MM.1S (cell line): ENCODE measurements at regions not wholly inside any gene's neighbourhood (a gene's known extent, or its start where the extent isn't known, plus 50 kb on each side); places are given as distances from the start of the nearest gene placed in this dataset.
"Not testable (repeated sequence)": the region's sequence is repeated elsewhere in the genome, so short reads cannot be mapped to it uniquely, and the experiment has no call there.

Experiments used
- DNase-seq: peaks from one replicate; pipeline ENCODE4 v3.0.0-alpha.2; 2015
- H2AFZ ChIP-seq: fragments of 300-600 bp; sonication (generic); 2 replicates; pipeline ENCODE4 v1.6.0; 2016; ENCODE audit warnings: antibody characterized with exemption, low read length
- H3F3A ChIP-seq: fragments of 300-600 bp; sonication (generic); 2 replicates; pipeline ENCODE4 v1.6.1; 2016; ENCODE audit warnings: mild to moderate bottlenecking, antibody characterized with exemption, low read length, moderate library complexity, mixed read lengths; ENCODE audit not compliant: insufficient read depth
- H3K27ac ChIP-seq: fragments of 300-600 bp; sonication (generic); 2 replicates; pipeline ENCODE4 v1.5.1; 2016; ENCODE audit warnings: mild to moderate bottlenecking, low read length
- H3K27me3 ChIP-seq: fragments of 300-600 bp; sonication (generic); replicated peaks from 2 replicates; pipeline ENCODE4 v1.6.0; 2016; ENCODE audit warnings: low read length; ENCODE audit not compliant: insufficient read depth
- H3K36me3 ChIP-seq: fragments of 300-600 bp; sonication (generic); replicated peaks from 2 replicates; pipeline ENCODE4 v1.6.1; 2016; ENCODE audit warnings: mild to moderate bottlenecking, low read length, mixed read lengths; ENCODE audit not compliant: insufficient read depth
- H3K4me1 ChIP-seq: fragments of 300-600 bp; sonication (generic); 2 replicates; pipeline ENCODE4 v1.6.1; 2016; ENCODE audit warnings: low read length, mixed read lengths
- H3K4me2 ChIP-seq: fragments of 300-600 bp; sonication (generic); 2 replicates; pipeline ENCODE4 v1.6.0; 2016; ENCODE audit warnings: low read depth, low read length
- H3K4me3 ChIP-seq: fragments of 300-600 bp; sonication (generic); 2 replicates; pipeline ENCODE4 v1.5.1; 2016; ENCODE audit warnings: low read length, mixed read lengths
- H3K79me2 ChIP-seq: fragments of 300-600 bp; sonication (generic); 2 replicates; pipeline ENCODE4 v1.6.1; 2016; ENCODE audit warnings: mixed run types, low read length, mixed read lengths
- H3K9ac ChIP-seq: fragments of 300-600 bp; sonication (generic); 2 replicates; pipeline ENCODE4 v1.6.1; 2016; ENCODE audit warnings: low read length, mixed read lengths
- H3K9me2 ChIP-seq: fragments of 300-600 bp; sonication (generic); replicated peaks from 2 replicates; pipeline ENCODE4 v1.6.1; 2016; ENCODE audit warnings: mild to moderate bottlenecking, low read length, mixed read lengths; ENCODE audit not compliant: insufficient read depth
- H3K9me3 ChIP-seq: fragments of 300-600 bp; sonication (generic); replicated peaks from 2 replicates; pipeline ENCODE4 v1.6.1; 2016; ENCODE audit warnings: mild to moderate bottlenecking, low read length, mixed read lengths; ENCODE audit not compliant: insufficient read depth
- H4K20me1 ChIP-seq: fragments of 300-600 bp; sonication (generic); 2 replicates; pipeline ENCODE4 v1.6.1; 2016; ENCODE audit warnings: mild to moderate bottlenecking, low read length, moderate library complexity, mixed read lengths; ENCODE audit not compliant: insufficient read depth
- EZH2 ChIP-seq: fragments of 300-600 bp; sonication (generic); optimal IDR thresholded peaks from 2 replicates; pipeline ENCODE3; 2017; ENCODE audit warnings: low read depth, mild to moderate bottlenecking, antibody characterized with exemption, low read length, mixed read lengths
- EZH2phosphoT487 ChIP-seq: fragments of 300-600 bp; sonication (generic); IDR thresholded peaks from 2 replicates; pipeline ENCODE4 v1.6.1; 2018; ENCODE audit warnings: antibody characterized with exemption, low read length
- TF ChIP-seq, protein P1 (sequence below): fragments of 300-600 bp; sonication (generic); IDR thresholded peaks from 2 replicates; pipeline ENCODE4 v1.5.1; 2016; ENCODE audit warnings: antibody characterized with exemption, low read length, mixed read lengths

GRCh38 chr18:11367351-11367750 lies 218.0 kb upstream of the PIEZO2 start:
- no peaks in the 10 kb centered on the region for H3K27me3 ChIP-seq
- TF ChIP-seq EZH2 (no peak), EZH2phosphoT487 (no peak)
- TF ChIP-seq, protein P1, sequence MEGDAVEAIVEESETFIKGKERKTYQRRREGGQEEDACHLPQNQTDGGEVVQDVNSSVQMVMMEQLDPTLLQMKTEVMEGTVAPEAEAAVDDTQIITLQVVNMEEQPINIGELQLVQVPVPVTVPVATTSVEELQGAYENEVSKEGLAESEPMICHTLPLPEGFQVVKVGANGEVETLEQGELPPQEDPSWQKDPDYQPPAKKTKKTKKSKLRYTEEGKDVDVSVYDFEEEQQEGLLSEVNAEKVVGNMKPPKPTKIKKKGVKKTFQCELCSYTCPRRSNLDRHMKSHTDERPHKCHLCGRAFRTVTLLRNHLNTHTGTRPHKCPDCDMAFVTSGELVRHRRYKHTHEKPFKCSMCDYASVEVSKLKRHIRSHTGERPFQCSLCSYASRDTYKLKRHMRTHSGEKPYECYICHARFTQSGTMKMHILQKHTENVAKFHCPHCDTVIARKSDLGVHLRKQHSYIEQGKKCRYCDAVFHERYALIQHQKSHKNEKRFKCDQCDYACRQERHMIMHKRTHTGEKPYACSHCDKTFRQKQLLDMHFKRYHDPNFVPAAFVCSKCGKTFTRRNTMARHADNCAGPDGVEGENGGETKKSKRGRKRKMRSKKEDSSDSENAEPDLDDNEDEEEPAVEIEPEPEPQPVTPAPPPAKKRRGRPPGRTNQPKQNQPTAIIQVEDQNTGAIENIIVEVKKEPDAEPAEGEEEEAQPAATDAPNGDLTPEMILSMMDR = no peak
- H3K79me2 ChIP-seq = no peaks in the 10 kb centered on the region
- no peaks in the 10 kb centered on the region for H3K4me1 ChIP-seq
- no peaks in the 10 kb centered on the region for H3K9me2 ChIP-seq
- no peak overlapping the region for H3K27ac ChIP-seq
- H3F3A ChIP-seq = no peaks in the 10 kb centered on the region
- no peaks in the 10 kb centered on the region for H3K36me3 ChIP-seq
- H4K20me1 ChIP-seq = no peaks in the 10 kb centered on the region
- H3K9me3 ChIP-seq = no peaks in the 10 kb centered on the region
- no peak overlapping the region for H3K9ac ChIP-seq
- H3K4me3 ChIP-seq = no peak overlapping the region
- H2AFZ ChIP-seq = no peak overlapping the region
- H3K4me2 ChIP-seq = no peak overlapping the region
- DNase-seq = no peak

- DNase-seq = no peak
Measured at GRCh38 chr18:11366410-11366809, 217.0 kb upstream of the PIEZO2 start.

DNA sequence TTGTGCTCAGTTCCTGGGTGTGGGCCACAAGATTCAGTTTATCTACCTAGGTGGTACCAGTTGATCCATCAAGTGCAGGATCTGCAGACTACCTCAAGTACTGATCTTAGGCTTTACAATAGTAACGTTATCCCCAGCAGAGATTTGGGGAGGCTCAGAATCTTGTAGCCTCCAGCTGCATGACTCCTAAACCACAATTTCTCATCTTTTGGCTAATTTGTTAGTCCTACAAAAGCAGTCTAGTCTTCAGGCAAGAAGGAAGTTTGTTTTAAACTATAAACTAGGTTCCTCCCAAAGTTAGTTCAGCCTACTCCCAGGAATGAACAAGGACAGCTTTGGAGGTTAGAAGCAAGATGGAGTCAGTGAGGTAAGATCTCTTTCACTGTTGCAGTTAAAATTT lies 213.5 kb upstream of the PIEZO2 start:
- Histone ChIP-seq H3F3A (no peaks in the 10 kb centered on the region), H3K9me3 (no peaks in the 10 kb centered on the region), H3K36me3 (no peaks in the 10 kb centered on the region), H4K20me1 (no peaks in the 10 kb centered on the region), H3K27ac (no peak overlapping the region), H3K4me3 (no peak overlapping the region), H3K9me2 (no peaks in the 10 kb centered on the region), H2AFZ (no peak overlapping the region), H3K4me2 (no peak overlapping the region), H3K79me2 (no peaks in the 10 kb centered on the region), H3K4me1 (no peaks in the 10 kb centered on the region), H3K27me3 (no peaks in the 10 kb centered on the region), H3K9ac (no peak overlapping the region)
- DNase-seq = no peak
- TF ChIP-seq, protein P1 = no peak
- TF ChIP-seq EZH2phosphoT487 (no peak), EZH2 (no peak)

More at GRCh38 chr18:11366410-11366809, 217.0 kb upstream of the PIEZO2 start:
- no peaks in the 10 kb centered on the region for H3K79me2 ChIP-seq
- H3K27me3 ChIP-seq = no peaks in the 10 kb centered on the region
- no peak overlapping the region for H2AFZ ChIP-seq
- H3K4me2 ChIP-seq = no peak overlapping the region
- H3K4me3 ChIP-seq = no peak overlapping the region
- H3K9me2 ChIP-seq = no peaks in the 10 kb centered on the region
- H4K20me1 ChIP-seq = no peaks in the 10 kb centered on the region
- no peaks in the 10 kb centered on the region for H3K4me1 ChIP-seq
- H3K9ac ChIP-seq = no peak overlapping the region
- no peak overlapping the region for H3K27ac ChIP-seq
- no peaks in the 10 kb centered on the region for H3K36me3 ChIP-seq
- no peaks in the 10 kb centered on the region for H3K9me3 ChIP-seq
- TF ChIP-seq EZH2 (no peak), EZH2phosphoT487 (no peak)
- TF ChIP-seq, protein P1 = no peak
- H3F3A ChIP-seq = no peaks in the 10 kb centered on the region

DNA sequence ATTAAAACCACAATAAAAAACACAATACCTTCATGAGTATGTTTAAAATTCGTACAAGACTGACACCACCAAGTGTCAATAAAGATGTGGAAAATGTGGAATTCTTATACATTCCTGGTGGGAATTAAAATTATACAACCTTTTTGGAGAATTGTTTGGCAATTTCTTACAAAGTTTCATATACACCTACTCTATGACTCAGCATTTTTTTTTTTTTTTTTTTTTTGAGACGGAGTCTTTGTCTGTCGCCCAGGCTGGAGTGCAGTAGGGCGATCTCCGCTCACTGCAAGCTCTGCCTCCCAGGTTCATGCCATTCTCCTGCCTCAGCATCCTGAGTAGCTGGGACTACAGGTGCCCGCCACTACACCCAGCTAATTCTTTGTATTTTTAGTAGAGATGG lies 212.5 kb upstream of the PIEZO2 start:
- not testable (repeated sequence) for H3K4me3 ChIP-seq, H4K20me1 ChIP-seq, H3K4me1 ChIP-seq, H3K27me3 ChIP-seq, H3K36me3 ChIP-seq, H3K27ac ChIP-seq, H3K79me2 ChIP-seq, H3K4me2 ChIP-seq, H3K9me3 ChIP-seq, H3F3A ChIP-seq, H3K9ac ChIP-seq, H3K9me2 ChIP-seq, DNase-seq, H2AFZ ChIP-seq
